ENCODE measurements at regions not wholly inside any gene's neighbourhood (a gene's known extent, or its start where the extent isn't known, plus 50 kb on each side); places are given as distances from the start of the nearest gene placed in this dataset.

- no peaks in the 10 kb centered on the region for H3K27me3 ChIP-seq (replicated peaks)
- H3K4me1 ChIP-seq (replicated peaks), result no peaks in the 10 kb centered on the region
- DNase-seq (ENCODE audit: low read depth in 1 of 2, low spot score in 2 of 2), result no peak
- no peak overlapping the region for H3K4me3 ChIP-seq
- no peaks in the 10 kb centered on the region for H3K36me3 ChIP-seq
- H3K9me3 ChIP-seq (replicated peaks), result no peaks in the 10 kb centered on the region
- no peak overlapping the region for H3K27ac ChIP-seq
These were observed 51.2 kb upstream of the PROX1 start for GRCh38 chr1:213936571-213936970.
